T-helper 2 cell treated with Interferon-gamma antibody and Interleukin-4, amounts not matched to agents 100 ng/mL and 5 ng/mL, for 36 hours (primary cell): ENCODE measurements at regions not wholly inside any gene's neighbourhood (a gene's known extent, or its start where the extent isn't known, plus 50 kb on each side); places are given as distances from the start of the nearest gene placed in this dataset.

Experiments
- intact Hi-C: fragments of 100-400 bp; cut with micrococcal nuclease; formaldehyde crosslinking; loops from one replicate; pipeline ENCODE4 v1.15.1; 2023

GRCh38 chr6:170178561-170179477 lies 112.1 kb downstream of the DLL1 start:
- intact Hi-C loops: no loop called here

- intact Hi-C loops: no loop called here
These were observed 112.9 kb downstream of the DLL1 start for GRCh38 chr6:170177772-170178560.

- intact Hi-C loops: no loop called here
These were observed 113.7 kb downstream of the DLL1 start for GRCh38 chr6:170176898-170177771.

- intact Hi-C loops: no loop called here
These were observed 114.6 kb downstream of the DLL1 start for GRCh38 chr6:170176136-170176897.

- intact Hi-C loops: no loop called here
These were observed 115.2 kb downstream of the DLL1 start for GRCh38 chr6:170175644-170176135.

GRCh38 chr6:170174771-170175643 lies 115.9 kb downstream of the DLL1 start:
- intact Hi-C loops: no loop called here

- intact Hi-C loops: no loop called here
These were observed 116.6 kb downstream of the DLL1 start for GRCh38 chr6:170174124-170174770.

- intact Hi-C loops: no loop called here
These were observed 117.5 kb downstream of the DLL1 start for GRCh38 chr6:170173335-170173881.

- intact Hi-C loops: no loop called here
These were observed 118.0 kb downstream of the DLL1 start for GRCh38 chr6:170172825-170173256.

GRCh38 chr6:170172392-170172791 lies 118.5 kb downstream of the DLL1 start:
- intact Hi-C loops: no loop called here

GRCh38 chr6:170167657-170168159 lies 123.2 kb downstream of the DLL1 start:
- intact Hi-C loops: no loop called here

GRCh38 chr6:170166511-170167122 lies 124.3 kb downstream of the DLL1 start:
- intact Hi-C loops: no loop called here

- intact Hi-C loops: no loop called here
These were observed 125.3 kb downstream of the DLL1 start for GRCh38 chr6:170165471-170166117.

GRCh38 chr6:170165085-170165470 lies 125.8 kb downstream of the DLL1 start:
- intact Hi-C loops: no loop called here

GRCh38 chr6:170164271-170164900 lies 126.5 kb downstream of the DLL1 start:
- intact Hi-C loops: no loop called here

GRCh38 chr6:170163405-170164170 lies 127.3 kb downstream of the DLL1 start:
- intact Hi-C loops: no loop called here
